Muscle layer of duodenum (tissue), 2 donors: ENCODE measurements at regions not wholly inside any gene's neighbourhood (a gene's known extent, or its start where the extent isn't known, plus 50 kb on each side); places are given as distances from the start of the nearest gene placed in this dataset.

Experiments
- H3K27ac ChIP-seq: one replicate; pipeline ENCODE4 v1.7.0; 2013; ENCODE audit warnings: mild to moderate bottlenecking, low read length
- H3K27me3 ChIP-seq: one replicate; pipeline ENCODE4 v1.7.0; 2013; ENCODE audit warnings: low read depth, mild to moderate bottlenecking, control low read depth, low read length
- H3K36me3 ChIP-seq, 2 donors: one replicate each; pipeline ENCODE4 v1.7.0; 2013; ENCODE audit warnings: low read length in 2 of 2, control low read depth in 1 of 2, mild to moderate bottlenecking in 1 of 2; ENCODE audit not compliant: insufficient read depth in 2 of 2, control insufficient read depth in 1 of 2
- H3K4me1 ChIP-seq, 2 donors: one replicate each; pipeline ENCODE4 v1.7.0; 2013; ENCODE audit warnings: low read length in 2 of 2, mild to moderate bottlenecking in 2 of 2, control low read depth in 1 of 2, moderate library complexity in 1 of 2; ENCODE audit not compliant: insufficient read depth in 2 of 2, control insufficient read depth in 1 of 2
- H3K4me3 ChIP-seq, 2 donors: one replicate each; pipeline ENCODE4 v1.7.0; 2013; ENCODE audit warnings: low read length in 2 of 2, low read depth in 1 of 2, mild to moderate bottlenecking in 1 of 2
- H3K9me3 ChIP-seq, 2 donors: one replicate each; pipeline ENCODE4 v1.7.0; 2013; ENCODE audit warnings: low read length in 2 of 2, control low read depth in 1 of 2, mild to moderate bottlenecking in 1 of 2; ENCODE audit not compliant: control insufficient read depth in 1 of 2
- donor health status: healthy.

DNA sequence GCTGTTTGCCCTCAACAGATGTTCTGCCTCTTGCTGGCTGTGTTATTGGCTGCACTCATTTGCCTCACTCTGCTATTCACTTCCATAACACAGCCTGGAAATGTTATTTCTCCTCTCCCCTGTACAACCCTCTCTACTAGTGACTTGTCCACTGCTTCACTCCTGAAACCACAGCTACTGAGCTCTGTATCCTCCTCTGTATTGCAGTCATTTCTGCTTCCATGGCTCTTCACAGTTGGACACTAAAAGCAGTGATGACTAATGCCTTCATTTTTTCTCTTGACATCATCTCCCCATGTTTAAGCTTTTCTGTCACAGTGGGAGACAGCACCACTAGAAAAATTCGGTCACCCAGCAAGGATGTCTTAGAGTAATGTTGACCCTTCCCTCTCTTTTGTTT lies 123.0 kb upstream of the PPP1R2C start:
- Histone ChIP-seq H3K27me3 (no peaks in the 10 kb centered on the region), H3K36me3 (no peaks in the 10 kb centered on the region), H3K4me1 (no peaks in the 10 kb centered on the region), H3K27ac (no peak overlapping the region), H3K9me3 (no peaks in the 10 kb centered on the region), H3K4me3 (no peak overlapping the region)

- Histone ChIP-seq H3K27ac (no peak overlapping the region), H3K27me3 (no peaks in the 10 kb centered on the region), H3K36me3 (no peaks in the 10 kb centered on the region), H3K9me3 (no peaks in the 10 kb centered on the region), H3K4me1 (no peaks in the 10 kb centered on the region), H3K4me3 (no peak overlapping the region)
Measured at GRCh38 chrX:42902513-42902912, 124.5 kb upstream of the PPP1R2C start.

- no peaks in the 10 kb centered on the region for H3K9me3 ChIP-seq
- no peaks in the 10 kb centered on the region for H3K4me1 ChIP-seq
- H3K4me3 ChIP-seq: no peak overlapping the region
- H3K27ac ChIP-seq: no peak overlapping the region
- no peaks in the 10 kb centered on the region for H3K27me3 ChIP-seq
- no peaks in the 10 kb centered on the region for H3K36me3 ChIP-seq
Measured at GRCh38 chrX:42920752-42921151, 142.8 kb upstream of the PPP1R2C start.

- no peak overlapping the region for H3K4me3 ChIP-seq
- H3K36me3 ChIP-seq: no peaks in the 10 kb centered on the region
- no peak overlapping the region for H3K27ac ChIP-seq
- H3K9me3 ChIP-seq: no peaks in the 10 kb centered on the region
- H3K4me1 ChIP-seq: no peaks in the 10 kb centered on the region
- H3K27me3 ChIP-seq: no peaks in the 10 kb centered on the region
Measured at GRCh38 chrX:42930071-42930470, 152.1 kb upstream of the PPP1R2C start.

DNA sequence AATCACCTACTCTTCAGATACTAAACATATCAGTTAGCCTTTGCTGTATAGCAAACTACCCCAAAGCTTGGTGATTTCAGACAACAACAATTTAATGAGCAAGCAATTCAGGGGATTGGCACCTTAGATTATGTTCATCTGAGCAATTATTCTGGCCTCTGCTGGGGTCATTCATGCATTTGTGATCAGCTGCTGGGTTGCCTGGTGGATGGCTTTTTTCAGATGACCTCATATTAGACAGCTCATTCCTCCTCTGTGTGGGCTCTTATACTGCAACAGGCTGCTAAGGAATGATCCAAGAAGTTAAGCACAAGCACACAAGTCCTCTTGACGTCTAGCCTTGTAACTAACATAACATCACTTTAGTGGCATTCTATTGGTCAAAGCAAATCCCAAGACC lies 153.0 kb upstream of the PPP1R2C start:
- Histone ChIP-seq H3K27me3 (no peaks in the 10 kb centered on the region), H3K4me3 (no peak overlapping the region), H3K27ac (no peak overlapping the region), H3K36me3 (no peaks in the 10 kb centered on the region), H3K9me3 (no peaks in the 10 kb centered on the region), H3K4me1 (no peaks in the 10 kb centered on the region)

- H3K9me3 ChIP-seq: no peaks in the 10 kb centered on the region
- H3K4me1 ChIP-seq: no peaks in the 10 kb centered on the region
- H3K36me3 ChIP-seq: no peaks in the 10 kb centered on the region
- H3K27me3 ChIP-seq: no peaks in the 10 kb centered on the region
- H3K4me3 ChIP-seq: no peak overlapping the region
- no peak overlapping the region for H3K27ac ChIP-seq
Measured at GRCh38 chrX:42933187-42933586, 155.2 kb upstream of the PPP1R2C start.

- Histone ChIP-seq H3K4me1 (no peaks in the 10 kb centered on the region), H3K27me3 (no peaks in the 10 kb centered on the region), H3K27ac (no peak overlapping the region), H3K4me3 (no peak overlapping the region), H3K36me3 (no peaks in the 10 kb centered on the region), H3K9me3 (no peaks in the 10 kb centered on the region)
Measured at GRCh38 chrX:42934020-42934726, 156.2 kb upstream of the PPP1R2C start.

DNA sequence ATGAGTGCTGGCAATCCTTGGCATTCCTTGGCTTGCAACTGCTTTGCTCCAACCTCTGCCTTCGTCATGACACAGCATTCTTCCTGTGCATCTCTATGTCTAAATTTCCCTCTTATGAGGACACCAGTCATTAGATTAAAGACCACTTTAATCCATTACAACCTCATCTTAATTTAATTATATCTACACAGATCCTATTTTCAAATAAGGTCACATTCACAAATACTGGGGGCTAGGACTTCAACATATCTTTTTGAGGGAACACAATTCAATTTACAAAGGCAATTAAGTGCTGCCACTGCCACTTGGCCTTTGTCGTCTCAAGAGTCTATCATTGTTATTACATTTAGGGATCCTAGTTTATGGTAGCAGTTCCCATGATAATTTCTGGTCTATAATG lies 163.7 kb upstream of the PPP1R2C start:
- H3K36me3 ChIP-seq: no peaks in the 10 kb centered on the region
- no peak overlapping the region for H3K27ac ChIP-seq
- no peaks in the 10 kb centered on the region for H3K27me3 ChIP-seq
- H3K4me1 ChIP-seq: no peaks in the 10 kb centered on the region
- no peak overlapping the region for H3K4me3 ChIP-seq
- no peaks in the 10 kb centered on the region for H3K9me3 ChIP-seq

DNA sequence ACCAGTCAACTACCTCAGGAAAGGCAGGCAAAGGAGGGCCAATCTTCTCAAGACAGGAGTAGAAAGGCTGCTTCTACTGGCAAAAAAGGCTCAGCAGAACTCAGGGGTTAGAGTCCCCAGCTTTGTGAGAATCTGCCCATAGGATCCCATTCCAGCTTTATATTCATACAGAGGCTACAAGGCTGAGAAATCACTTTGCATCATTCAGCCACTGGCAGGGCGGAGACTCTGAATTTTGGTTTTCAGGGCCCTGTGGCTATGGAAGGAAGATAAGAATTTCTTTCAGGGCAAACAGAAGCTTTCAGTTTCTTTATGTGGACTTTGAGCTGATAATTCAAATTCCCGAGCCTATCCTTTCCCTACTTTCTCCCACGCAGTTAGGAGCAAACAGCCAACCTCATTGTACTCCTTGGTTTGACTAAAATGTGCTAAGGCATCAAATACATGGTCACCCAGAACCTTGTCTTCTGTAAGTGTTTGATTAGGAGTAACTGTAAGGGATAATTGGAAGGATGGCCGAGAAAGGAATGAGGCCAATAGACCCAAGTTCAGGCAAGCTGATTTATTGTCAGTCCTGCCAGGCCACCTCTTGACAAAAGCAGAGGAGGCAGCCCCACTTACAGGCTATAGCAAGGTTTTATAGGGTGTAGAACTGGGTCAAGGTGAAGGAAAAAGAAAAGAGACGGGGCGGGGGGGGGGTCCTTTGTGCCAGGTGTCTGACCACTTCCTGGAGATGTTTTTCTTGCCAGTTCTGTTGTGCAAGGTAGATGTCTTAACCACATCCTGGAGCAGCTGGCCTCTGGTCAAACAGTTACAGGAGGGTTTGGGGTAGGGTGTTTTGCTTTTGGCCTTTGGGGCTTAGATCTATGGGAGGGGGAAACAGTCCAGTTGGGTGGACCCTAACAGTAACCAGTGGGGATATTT lies 165.3 kb upstream of the PPP1R2C start:
- Histone ChIP-seq H3K9me3 (no peaks in the 10 kb centered on the region), H3K4me1 (no peaks in the 10 kb centered on the region), H3K27me3 (no peaks in the 10 kb centered on the region), H3K4me3 (no peak overlapping the region), H3K27ac (no peak overlapping the region), H3K36me3 (no peaks in the 10 kb centered on the region)

- no peaks in the 10 kb centered on the region for H3K4me1 ChIP-seq
- no peaks in the 10 kb centered on the region for H3K27me3 ChIP-seq
- no peaks in the 10 kb centered on the region for H3K36me3 ChIP-seq
- no peak overlapping the region for H3K4me3 ChIP-seq
- no peaks in the 10 kb centered on the region for H3K9me3 ChIP-seq
- no peak overlapping the region for H3K27ac ChIP-seq
Measured at GRCh38 chrX:42944381-42944998, 166.5 kb upstream of the PPP1R2C start.

GRCh38 chrX:42946544-42947194 lies 168.7 kb upstream of the PPP1R2C start:
- H3K36me3 ChIP-seq: no peaks in the 10 kb centered on the region
- no peaks in the 10 kb centered on the region for H3K27me3 ChIP-seq
- no peaks in the 10 kb centered on the region for H3K4me1 ChIP-seq
- H3K27ac ChIP-seq: no peak overlapping the region
- H3K4me3 ChIP-seq: no peak overlapping the region
- H3K9me3 ChIP-seq: no peaks in the 10 kb centered on the region
